ENCODE measurements at regions not wholly inside any gene's neighbourhood (a gene's known extent, or its start where the extent isn't known, plus 50 kb on each side); places are given as distances from the start of the nearest gene placed in this dataset.

GRCh38 chr6:165762876-165763275 is 99.8 kb upstream of the PDE10A start:
- no peaks in the 10 kb centered on the region for H3K4me1 ChIP-seq (ENCODE audit: insufficient read depth, low read length, poor library complexity, severe bottlenecking)
- TF ChIP-seq CTCF (conservative IDR thresholded peaks at IDR 0.05; ENCODE audit: low read length): no peak
- TF ChIP-seq EZH2phosphoT487 (IDR thresholded peaks at IDR 0.05; ENCODE audit: borderline replicate concordance): no peak
- H4K20me1 ChIP-seq (ENCODE audit: insufficient read depth, low read length, poor library complexity, severe bottlenecking): no peaks in the 10 kb centered on the region
- H3K9me3 ChIP-seq (ENCODE audit: insufficient read depth, low read depth, low read length): no peaks in the 10 kb centered on the region
- no peak overlapping the region for H2AFZ ChIP-seq (ENCODE audit: low read length)
- no peaks in the 10 kb centered on the region for H3K36me3 ChIP-seq (ENCODE audit: insufficient read depth, low read length)
- H3K9ac ChIP-seq (ENCODE audit: low read depth, low read length, poor library complexity, severe bottlenecking): no peak overlapping the region
- H3K9me2 ChIP-seq (replicated peaks; ENCODE audit: low read depth, low read length): no peaks in the 10 kb centered on the region
- H3K79me2 ChIP-seq (ENCODE audit: insufficient read depth, low read length): no peaks in the 10 kb centered on the region
- H3K4me3 ChIP-seq (ENCODE audit: low read length, poor library complexity, severe bottlenecking): no peak overlapping the region
- H3K4me2 ChIP-seq (ENCODE audit: low read depth, low read length, poor library complexity, severe bottlenecking): no peak overlapping the region
- no peaks in the 10 kb centered on the region for H3F3A ChIP-seq (ENCODE audit: low read depth)
- no peaks in the 10 kb centered on the region for H3K27me3 ChIP-seq (ENCODE audit: insufficient read depth, low read length, poor library complexity, severe bottlenecking)

- Histone ChIP-seq H3K36me3 (ENCODE audit: insufficient read depth, low read length) (no peaks in the 10 kb centered on the region), H4K20me1 (ENCODE audit: insufficient read depth, low read length, poor library complexity, severe bottlenecking) (no peaks in the 10 kb centered on the region), H3K79me2 (ENCODE audit: insufficient read depth, low read length) (no peaks in the 10 kb centered on the region), H3K9me2 (replicated peaks; ENCODE audit: low read depth, low read length) (no peaks in the 10 kb centered on the region), H3F3A (ENCODE audit: low read depth) (no peaks in the 10 kb centered on the region), H3K9ac (ENCODE audit: low read depth, low read length, poor library complexity, severe bottlenecking) (no peak overlapping the region), H3K4me2 (ENCODE audit: low read depth, low read length, poor library complexity, severe bottlenecking) (no peak overlapping the region), H3K27me3 (ENCODE audit: insufficient read depth, low read length, poor library complexity, severe bottlenecking) (no peaks in the 10 kb centered on the region), H2AFZ (ENCODE audit: low read length) (no peak overlapping the region), H3K4me1 (ENCODE audit: insufficient read depth, low read length, poor library complexity, severe bottlenecking) (no peaks in the 10 kb centered on the region), H3K4me3 (ENCODE audit: low read length, poor library complexity, severe bottlenecking) (no peak overlapping the region), H3K9me3 (ENCODE audit: insufficient read depth, low read depth, low read length) (no peaks in the 10 kb centered on the region)
- TF ChIP-seq CTCF (conservative IDR thresholded peaks at IDR 0.05; ENCODE audit: low read length): no peak
- TF ChIP-seq EZH2phosphoT487 (IDR thresholded peaks at IDR 0.05; ENCODE audit: borderline replicate concordance): no peak
Observed at GRCh38 chr6:165762125-165762524, 99.1 kb upstream of the PDE10A start.

- Histone ChIP-seq H2AFZ (ENCODE audit: low read length) (no peak overlapping the region), H3K4me3 (ENCODE audit: low read length, poor library complexity, severe bottlenecking) (no peak overlapping the region), H3K4me2 (ENCODE audit: low read depth, low read length, poor library complexity, severe bottlenecking) (no peak overlapping the region), H3K9me2 (replicated peaks; ENCODE audit: low read depth, low read length) (no peaks in the 10 kb centered on the region), H3F3A (ENCODE audit: low read depth) (no peaks in the 10 kb centered on the region), H3K4me1 (ENCODE audit: insufficient read depth, low read length, poor library complexity, severe bottlenecking) (no peaks in the 10 kb centered on the region), H3K79me2 (ENCODE audit: insufficient read depth, low read length) (no peaks in the 10 kb centered on the region), H4K20me1 (ENCODE audit: insufficient read depth, low read length, poor library complexity, severe bottlenecking) (no peaks in the 10 kb centered on the region), H3K9me3 (ENCODE audit: insufficient read depth, low read depth, low read length) (no peaks in the 10 kb centered on the region), H3K9ac (ENCODE audit: low read depth, low read length, poor library complexity, severe bottlenecking) (no peak overlapping the region), H3K27me3 (ENCODE audit: insufficient read depth, low read length, poor library complexity, severe bottlenecking) (no peaks in the 10 kb centered on the region), H3K36me3 (ENCODE audit: insufficient read depth, low read length) (no peaks in the 10 kb centered on the region)
- TF ChIP-seq CTCF (conservative IDR thresholded peaks at IDR 0.05; ENCODE audit: low read length): no peak
- no peak for TF ChIP-seq EZH2phosphoT487 (IDR thresholded peaks at IDR 0.05; ENCODE audit: borderline replicate concordance)
Observed at GRCh38 chr6:165760803-165761185, 97.8 kb upstream of the PDE10A start.
